ENCODE measurements at regions not wholly inside any gene's neighbourhood (a gene's known extent, or its start where the extent isn't known, plus 50 kb on each side); places are given as distances from the start of the nearest gene placed in this dataset.
A peak's percentile ranks its signal among the peaks of the same experiment; 100 is the strongest.

- no peak for DNase-seq (ENCODE audit: extremely low spot score)
- CTCF ChIA-PET = no interaction called here
- no peak for TF ChIP-seq TARDBP (IDR thresholded peaks at IDR 0.05)
- no peak for TF ChIP-seq BHLHE40 (IDR thresholded peaks at IDR 0.05; ENCODE audit: borderline replicate concordance)
- no peak for TF ChIP-seq SP1 (IDR thresholded peaks at IDR 0.05)
- TF ChIP-seq PKNOX1 (IDR thresholded peaks at IDR 0.05) = no peak
- no peak for TF ChIP-seq NFRKB (IDR thresholded peaks at IDR 0.05)
- TF ChIP-seq ELF4 (IDR thresholded peaks at IDR 0.05) = no peak
- TF ChIP-seq FOXA1 (IDR thresholded peaks at IDR 0.05) = no peak
- no peak for TF ChIP-seq FOXM1 (IDR thresholded peaks at IDR 0.05; ENCODE audit: borderline replicate concordance)
- no peak for TF ChIP-seq ZNF384 (IDR thresholded peaks at IDR 0.05)
- TF ChIP-seq FOXK2 (IDR thresholded peaks at IDR 0.05) = no peak
- TF ChIP-seq ARNT (IDR thresholded peaks at IDR 0.05) = no peak
- no peak for TF ChIP-seq L3MBTL2 (conservative IDR thresholded peaks at IDR 0.05)
- TF ChIP-seq LEF1 (IDR thresholded peaks at IDR 0.05; ENCODE audit: borderline replicate concordance) = no peak
- no peak for TF ChIP-seq CTBP1 (IDR thresholded peaks at IDR 0.05; ENCODE audit: borderline replicate concordance)
- no peak for TF ChIP-seq SUZ12 (IDR thresholded peaks at IDR 0.05)
- no peak for TF ChIP-seq HDGF (IDR thresholded peaks at IDR 0.05; ENCODE audit: borderline replicate concordance)
These were observed 519.9 kb downstream of the UTRN start for GRCh38 chr6:144805049-144805448.

GRCh38 chr6:144806222-144806621 lies 521.1 kb downstream of the UTRN start:
- ChIA-PET POLR2A (no interaction called here), CTCF (no interaction called here)
- TF ChIP-seq LEF1 (IDR thresholded peaks at IDR 0.05; ENCODE audit: borderline replicate concordance) (no peak), PKNOX1 (IDR thresholded peaks at IDR 0.05) (peak; percentile 4; the same call in 1 of the 2 replicates)
- no peak for DNase-seq (ENCODE audit: extremely low spot score)

More at GRCh38 chr6:144805049-144805448, 519.9 kb downstream of the UTRN start:
- POLR2A ChIA-PET = no interaction called here

- POLR2A ChIA-PET = no interaction called here
- CTCF ChIA-PET = no interaction called here
- TF ChIP-seq ELF4 (IDR thresholded peaks at IDR 0.05) = no peak
- no peak for TF ChIP-seq PKNOX1 (IDR thresholded peaks at IDR 0.05)
- no peak for TF ChIP-seq SP1 (IDR thresholded peaks at IDR 0.05)
- no peak for TF ChIP-seq SUZ12 (IDR thresholded peaks at IDR 0.05)
- no peak for TF ChIP-seq FOXA1 (IDR thresholded peaks at IDR 0.05)
- TF ChIP-seq L3MBTL2 (conservative IDR thresholded peaks at IDR 0.05) = no peak
- no peak for TF ChIP-seq FOXK2 (IDR thresholded peaks at IDR 0.05)
- TF ChIP-seq FOXM1 (IDR thresholded peaks at IDR 0.05; ENCODE audit: borderline replicate concordance) = no peak
- TF ChIP-seq TARDBP (IDR thresholded peaks at IDR 0.05) = no peak
- no peak for TF ChIP-seq ARNT (IDR thresholded peaks at IDR 0.05)
- no peak for TF ChIP-seq BHLHE40 (IDR thresholded peaks at IDR 0.05; ENCODE audit: borderline replicate concordance)
- TF ChIP-seq LEF1 (IDR thresholded peaks at IDR 0.05; ENCODE audit: borderline replicate concordance) = no peak
- TF ChIP-seq HDGF (IDR thresholded peaks at IDR 0.05; ENCODE audit: borderline replicate concordance) = no peak
- no peak for TF ChIP-seq CTBP1 (IDR thresholded peaks at IDR 0.05; ENCODE audit: borderline replicate concordance)
- TF ChIP-seq NFRKB (IDR thresholded peaks at IDR 0.05) = no peak
- no peak for TF ChIP-seq ZNF384 (IDR thresholded peaks at IDR 0.05)
- DNase-seq (ENCODE audit: extremely low spot score) = no peak
These were observed 524.0 kb downstream of the UTRN start for GRCh38 chr6:144809120-144809519.

GRCh38 chr6:144809969-144810368 lies 524.8 kb downstream of the UTRN start:
- CTCF ChIA-PET = no interaction called here

GRCh38 chr6:144811140-144811539 lies 526.0 kb downstream of the UTRN start:
- TF ChIP-seq BHLHE40 (IDR thresholded peaks at IDR 0.05; ENCODE audit: borderline replicate concordance) = no peak
- TF ChIP-seq LEF1 (IDR thresholded peaks at IDR 0.05; ENCODE audit: borderline replicate concordance) = no peak
- TF ChIP-seq SUZ12 (IDR thresholded peaks at IDR 0.05) = no peak
- no peak for DNase-seq (ENCODE audit: extremely low spot score)
- ChIA-PET CTCF (no interaction called here), POLR2A (no interaction called here)

More at GRCh38 chr6:144809969-144810368, 524.8 kb downstream of the UTRN start:
- POLR2A ChIA-PET = no interaction called here
- TF ChIP-seq LEF1 (IDR thresholded peaks at IDR 0.05; ENCODE audit: borderline replicate concordance) (no peak), ELF4 (IDR thresholded peaks at IDR 0.05) (no peak), ZNF384 (IDR thresholded peaks at IDR 0.05) (no peak), FOXA1 (IDR thresholded peaks at IDR 0.05) (no peak), ARNT (IDR thresholded peaks at IDR 0.05) (no peak), PKNOX1 (IDR thresholded peaks at IDR 0.05) (no peak), HDGF (IDR thresholded peaks at IDR 0.05; ENCODE audit: borderline replicate concordance) (no peak), BHLHE40 (IDR thresholded peaks at IDR 0.05; ENCODE audit: borderline replicate concordance) (no peak), CTBP1 (IDR thresholded peaks at IDR 0.05; ENCODE audit: borderline replicate concordance) (no peak), SUZ12 (IDR thresholded peaks at IDR 0.05) (no peak), NFRKB (IDR thresholded peaks at IDR 0.05) (no peak), SP1 (IDR thresholded peaks at IDR 0.05) (no peak), FOXK2 (IDR thresholded peaks at IDR 0.05) (no peak), TARDBP (IDR thresholded peaks at IDR 0.05) (no peak), FOXM1 (IDR thresholded peaks at IDR 0.05; ENCODE audit: borderline replicate concordance) (no peak), L3MBTL2 (conservative IDR thresholded peaks at IDR 0.05) (no peak)
- DNase-seq (ENCODE audit: extremely low spot score) = no peak

- ChIA-PET POLR2A (no interaction called here), CTCF (no interaction called here)
- TF ChIP-seq ZNF384 (IDR thresholded peaks at IDR 0.05) (no peak), HDGF (IDR thresholded peaks at IDR 0.05; ENCODE audit: borderline replicate concordance) (no peak), TARDBP (IDR thresholded peaks at IDR 0.05) (no peak), SUZ12 (IDR thresholded peaks at IDR 0.05) (no peak), PKNOX1 (IDR thresholded peaks at IDR 0.05) (no peak), BHLHE40 (IDR thresholded peaks at IDR 0.05; ENCODE audit: borderline replicate concordance) (no peak), ELF4 (IDR thresholded peaks at IDR 0.05) (no peak), FOXA1 (IDR thresholded peaks at IDR 0.05) (no peak), FOXM1 (IDR thresholded peaks at IDR 0.05; ENCODE audit: borderline replicate concordance) (no peak), ARNT (IDR thresholded peaks at IDR 0.05) (no peak)
- no peak for DNase-seq (ENCODE audit: extremely low spot score)
These were observed 531.8 kb downstream of the UTRN start for GRCh38 chr6:144816936-144817335.
